ENCODE measurements at regions not wholly inside any gene's neighbourhood (a gene's known extent, or its start where the extent isn't known, plus 50 kb on each side); places are given as distances from the start of the nearest gene placed in this dataset.

GRCh38 chr3:161914703-161915417 is 418.3 kb downstream of the OTOL1 start:
- CTCF ChIA-PET = interaction anchor here (0.6 to 2.4 kb wide), 28 partner anchors 12 to 1734 kb away, joined by 3 to 9 read pairs (median 3); no protein-coding TSS in a partner anchor
- TF ChIP-seq MAX (IDR thresholded peaks at IDR 0.05; ENCODE audit: low read depth) (no peak), CHD2 (IDR thresholded peaks at IDR 0.05; ENCODE audit: low read length, partially characterized antibody) (peak; percentile 97), GATA2 (CRISPR knock-in tag; IDR thresholded peaks at IDR 0.05) (peak; percentile 94), ZBTB33 (IDR thresholded peaks at IDR 0.05; ENCODE audit: borderline replicate concordance, low read depth) (no peak), FOXJ3 (CRISPR knock-in tag; IDR thresholded peaks at IDR 0.05) (peak; percentile 85), GABPA (IDR thresholded peaks at IDR 0.05; ENCODE audit: low read depth) (no peak), FOSL2 (IDR thresholded peaks at IDR 0.05; ENCODE audit: borderline replicate concordance, low read depth) (no peak), POLR2AphosphoS5 (IDR thresholded peaks at IDR 0.05; ENCODE audit: low read depth, low read length) (0 out of 2 replicates have a peak, but pooled peaks have one; percentile 14), MXI1 (IDR thresholded peaks at IDR 0.05; ENCODE audit: low read depth, low read length) (peak; percentile 66; the same call in 1 of the 2 replicates), REST (IDR thresholded peaks at IDR 0.05; ENCODE audit: low read depth, low read length) (no peak), RCOR1 (IDR thresholded peaks at IDR 0.05; ENCODE audit: low read length) (peak; percentile 95), IRF3 (IDR thresholded peaks at IDR 0.05; ENCODE audit: low read depth, low read length) (no peak), RFX5 (IDR thresholded peaks at IDR 0.05; ENCODE audit: low read length) (no peak), SIN3A (IDR thresholded peaks at IDR 0.05; ENCODE audit: borderline replicate concordance, low read depth, low read length) (no peak), CTCF (IDR thresholded peaks at IDR 0.05) (peak; percentile 85), PBX3 (IDR thresholded peaks at IDR 0.05) (peak; percentile 85), TAF1 (IDR thresholded peaks at IDR 0.05; ENCODE audit: borderline replicate concordance, low read depth, low read length) (no peak), USF2 (IDR thresholded peaks at IDR 0.05; ENCODE audit: borderline replicate concordance, low read depth, low read length) (no peak), YY1 (IDR thresholded peaks at IDR 0.05; ENCODE audit: low read depth) (no peak)

More at GRCh38 chr3:161914703-161915417, 418.3 kb downstream of the OTOL1 start:
- H2AFZ ChIP-seq (ENCODE audit: low read depth) = 0 out of 2 replicates have a peak overlapping the region, but pooled peaks have one; percentile 5
- 18% methylated on average over 8 of the region's 8 CpGs for WGBS (ENCODE audit: low lambda C conversion rate)
- H3K27ac ChIP-seq (ENCODE audit: low read depth in 2 of 2, low read length in 1 of 2) = peak overlapping the region; percentile 71 to 74; a peak in 3 of 4 replicates
- no peaks in the 10 kb centered on the region for H3K9me3 ChIP-seq
- H3K79me2 ChIP-seq (ENCODE audit: insufficient read depth) = no peaks in the 10 kb centered on the region
- peaks cover 8% of the 10 kb centered on the region for H3F3A ChIP-seq (replicated peaks; ENCODE audit: insufficient read depth)
- H3K4me2 ChIP-seq = peak overlapping the region; percentile 46; the same call in 1 of the 2 replicates
- peak overlapping the region in 1 of 2 experiments; percentile 17; a peak in 1 of 4 replicates for H3K4me3 ChIP-seq (ENCODE audit: low read depth in 2 of 2, low read length in 1 of 2)
- peak; percentile 59 for DNase-seq
- POLR2A ChIA-PET = no interaction called here
- H3K9ac ChIP-seq = no peak overlapping the region
- peaks cover 8 to 11% of the 10 kb centered on the region in 2 experiments; a peak in 3 of 4 replicates for H3K4me1 ChIP-seq (ENCODE audit: control insufficient read depth in 1 of 2, insufficient read depth in 2 of 2, low read depth in 1 of 2, low read length in 1 of 2)
- no peaks in the 10 kb centered on the region for H3K9me2 ChIP-seq
- H3K27me3 ChIP-seq (ENCODE audit: insufficient read depth) = no peaks in the 10 kb centered on the region
- no peaks in the 10 kb centered on the region for H3K36me3 ChIP-seq (replicated peaks in 1 of 2; ENCODE audit: control insufficient read depth in 1 of 2, insufficient read depth in 2 of 2, low read length in 1 of 2)
- H4K20me1 ChIP-seq (ENCODE audit: insufficient read depth) = no peaks in the 10 kb centered on the region
